ENCODE measurements at regions not wholly inside any gene's neighbourhood (a gene's known extent, or its start where the extent isn't known, plus 50 kb on each side); places are given as distances from the start of the nearest gene placed in this dataset.

DNA sequence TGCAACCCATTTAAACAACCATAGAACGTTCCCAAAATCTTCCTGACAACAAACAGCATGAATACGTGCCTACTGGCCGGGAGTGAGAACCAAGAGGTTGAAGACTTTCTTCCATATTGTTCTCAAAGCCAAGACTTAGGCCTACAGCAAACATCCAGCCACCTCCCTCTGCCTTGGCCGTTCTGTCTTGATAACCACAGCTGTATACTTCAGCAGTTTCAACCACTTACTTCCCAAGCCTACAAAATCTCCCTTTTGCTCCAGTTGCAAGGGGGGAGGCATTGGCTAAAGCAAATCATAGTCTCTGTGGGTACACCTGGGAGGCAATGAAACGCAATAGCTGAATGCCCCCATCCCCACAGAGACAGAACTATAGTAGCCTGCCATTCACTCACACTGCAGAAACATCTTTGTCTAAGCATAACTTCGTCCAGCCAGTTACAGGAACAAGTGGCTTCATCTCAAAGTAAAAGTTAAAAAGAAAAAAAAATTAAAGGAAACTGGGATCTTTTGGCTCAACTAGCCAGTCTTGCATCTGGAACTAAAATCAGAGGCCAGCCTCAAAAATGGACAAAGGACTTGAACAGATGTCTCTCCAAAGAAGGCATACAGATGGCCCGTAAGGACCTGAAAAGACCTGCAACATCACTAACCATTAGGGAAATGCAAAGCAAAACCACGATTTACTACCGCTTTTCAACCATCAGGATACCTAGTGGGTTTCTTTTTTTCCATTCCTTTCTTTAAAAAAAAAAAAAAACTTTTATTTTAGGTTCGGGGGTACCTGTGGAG lies 186.0 kb downstream of the PSMG1 start:
- H3K9me3 ChIP-seq (ENCODE audit: low read depth): no peaks in the 10 kb centered on the region
- no peak overlapping the region for H3K4me3 ChIP-seq
- TF ChIP-seq, protein P1, sequence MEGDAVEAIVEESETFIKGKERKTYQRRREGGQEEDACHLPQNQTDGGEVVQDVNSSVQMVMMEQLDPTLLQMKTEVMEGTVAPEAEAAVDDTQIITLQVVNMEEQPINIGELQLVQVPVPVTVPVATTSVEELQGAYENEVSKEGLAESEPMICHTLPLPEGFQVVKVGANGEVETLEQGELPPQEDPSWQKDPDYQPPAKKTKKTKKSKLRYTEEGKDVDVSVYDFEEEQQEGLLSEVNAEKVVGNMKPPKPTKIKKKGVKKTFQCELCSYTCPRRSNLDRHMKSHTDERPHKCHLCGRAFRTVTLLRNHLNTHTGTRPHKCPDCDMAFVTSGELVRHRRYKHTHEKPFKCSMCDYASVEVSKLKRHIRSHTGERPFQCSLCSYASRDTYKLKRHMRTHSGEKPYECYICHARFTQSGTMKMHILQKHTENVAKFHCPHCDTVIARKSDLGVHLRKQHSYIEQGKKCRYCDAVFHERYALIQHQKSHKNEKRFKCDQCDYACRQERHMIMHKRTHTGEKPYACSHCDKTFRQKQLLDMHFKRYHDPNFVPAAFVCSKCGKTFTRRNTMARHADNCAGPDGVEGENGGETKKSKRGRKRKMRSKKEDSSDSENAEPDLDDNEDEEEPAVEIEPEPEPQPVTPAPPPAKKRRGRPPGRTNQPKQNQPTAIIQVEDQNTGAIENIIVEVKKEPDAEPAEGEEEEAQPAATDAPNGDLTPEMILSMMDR (IDR thresholded peaks at IDR 0.05; ENCODE audit: low read depth, low read length): no peak
- peaks cover 15% of the 10 kb centered on the region for H3K4me1 ChIP-seq (ENCODE audit: low read depth)
- H3K36me3 ChIP-seq: no peaks in the 10 kb centered on the region
- no peaks in the 10 kb centered on the region for H3K27me3 ChIP-seq
- H3K27ac ChIP-seq: no peak overlapping the region
- no peak for DNase-seq (ENCODE audit: low read depth in 1 of 2, low spot score in 1 of 2)

DNA sequence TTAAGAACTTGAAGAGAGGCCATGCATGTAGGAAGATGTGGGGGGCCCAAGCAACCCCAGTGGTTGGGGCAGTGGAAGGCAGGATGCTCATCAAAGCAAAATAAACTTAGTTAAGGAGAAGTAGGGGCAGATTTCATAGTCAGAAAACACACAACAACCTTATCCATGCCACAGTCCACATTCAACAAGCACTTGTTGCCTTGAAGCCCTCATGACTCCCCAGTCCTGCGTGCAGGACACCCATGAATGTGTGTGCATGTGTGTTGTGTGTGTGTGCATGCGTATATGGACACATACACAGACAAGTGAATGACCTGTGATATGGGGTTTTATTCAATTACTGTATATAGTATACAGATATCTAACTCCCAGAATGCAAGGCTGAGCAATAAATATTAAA lies 186.9 kb downstream of the PSMG1 start:
- Histone ChIP-seq H3K27ac (no peak overlapping the region), H3K4me3 (no peak overlapping the region), H3K36me3 (no peaks in the 10 kb centered on the region), H3K9me3 (ENCODE audit: low read depth) (no peaks in the 10 kb centered on the region), H3K27me3 (no peaks in the 10 kb centered on the region), H3K4me1 (ENCODE audit: low read depth) (peaks cover 22% of the 10 kb centered on the region)
- TF ChIP-seq, protein P1 (IDR thresholded peaks at IDR 0.05; ENCODE audit: low read depth, low read length): no peak
- DNase-seq (ENCODE audit: low read depth in 1 of 2, low spot score in 1 of 2): no peak

DNA sequence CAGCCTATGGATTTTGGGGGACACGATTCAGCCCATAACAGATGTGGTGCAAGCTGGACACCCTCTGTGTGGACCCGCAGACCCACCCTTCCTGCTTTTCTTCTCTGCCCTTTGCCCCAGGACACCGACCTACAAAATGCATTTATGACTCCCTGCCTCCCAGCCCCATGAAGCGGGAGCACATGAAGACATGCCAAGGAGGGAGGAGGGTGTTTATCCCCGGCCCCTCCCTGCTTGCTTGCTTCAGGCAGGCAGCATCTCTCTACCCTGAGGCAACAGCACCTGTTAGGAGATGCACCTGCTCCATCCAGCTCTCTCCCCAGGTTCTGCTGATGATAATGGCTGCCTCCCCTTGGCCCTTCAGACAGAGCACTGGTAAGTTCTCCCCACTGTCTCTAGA lies 187.5 kb downstream of the PSMG1 start:
- H3K4me3 ChIP-seq: no peak overlapping the region
- H3K4me1 ChIP-seq (ENCODE audit: low read depth): peaks cover 26% of the 10 kb centered on the region
- no peaks in the 10 kb centered on the region for H3K36me3 ChIP-seq
- TF ChIP-seq, protein P1 (IDR thresholded peaks at IDR 0.05; ENCODE audit: low read depth, low read length): no peak
- H3K9me3 ChIP-seq (ENCODE audit: low read depth): no peaks in the 10 kb centered on the region
- no peak overlapping the region for H3K27ac ChIP-seq
- DNase-seq (ENCODE audit: low read depth in 1 of 2, low spot score in 1 of 2): no peak
- no peaks in the 10 kb centered on the region for H3K27me3 ChIP-seq

DNA sequence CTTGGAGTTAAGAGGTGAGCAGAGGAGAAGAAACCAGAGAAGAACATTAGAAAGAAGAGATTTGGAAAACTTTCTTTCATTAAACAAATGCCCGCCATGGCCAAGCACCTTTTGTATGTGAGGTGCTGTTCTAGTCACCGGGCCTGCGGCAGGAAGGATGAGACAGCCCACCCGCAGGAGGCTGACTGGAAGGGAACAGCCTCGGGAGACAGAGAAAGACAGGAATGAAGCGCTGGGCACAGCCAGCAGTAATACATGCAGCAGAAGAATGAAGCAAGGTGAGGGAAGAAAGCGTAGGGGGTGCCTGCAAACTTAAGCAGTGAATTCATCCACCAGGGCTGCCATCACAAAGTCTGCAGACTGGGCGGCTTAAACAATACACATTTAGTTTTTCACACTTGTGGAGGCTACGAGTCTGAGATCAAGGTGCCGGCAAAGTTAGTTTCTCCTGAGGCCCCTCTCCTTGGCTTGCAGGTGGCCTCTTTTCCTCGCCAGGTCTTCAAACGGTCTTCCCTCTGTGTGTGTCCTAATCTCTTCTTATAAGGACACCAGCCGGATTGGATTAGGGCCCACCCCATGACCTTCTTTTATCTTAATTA lies 188.1 kb downstream of the PSMG1 start:
- Histone ChIP-seq H3K36me3 (no peaks in the 10 kb centered on the region), H3K4me1 (ENCODE audit: low read depth) (peaks cover 32% of the 10 kb centered on the region), H3K27me3 (no peaks in the 10 kb centered on the region), H3K27ac (no peak overlapping the region), H3K9me3 (ENCODE audit: low read depth) (no peaks in the 10 kb centered on the region), H3K4me3 (no peak overlapping the region)
- DNase-seq (ENCODE audit: low read depth in 1 of 2, low spot score in 1 of 2): no peak
- TF ChIP-seq, protein P1 (IDR thresholded peaks at IDR 0.05; ENCODE audit: low read depth, low read length): no peak

DNA sequence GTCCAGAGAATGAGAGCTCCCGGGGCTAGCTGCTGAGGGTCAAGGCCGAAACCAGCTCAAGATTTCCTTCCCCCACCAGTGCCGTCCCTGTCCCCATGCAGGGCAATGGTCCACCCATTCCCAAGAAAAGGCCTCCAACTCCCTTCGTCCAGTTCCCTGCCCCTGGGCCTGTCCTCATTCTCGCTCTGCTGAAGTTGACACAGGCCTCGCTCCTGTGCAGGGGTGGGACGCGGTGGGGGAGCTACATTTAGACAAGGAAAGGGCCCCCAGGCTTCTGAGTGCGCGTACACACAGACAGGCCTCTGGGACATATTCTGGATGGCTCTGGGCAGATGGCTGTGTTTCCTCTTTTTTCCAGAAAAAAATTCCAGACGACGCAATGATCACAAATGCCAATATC lies 188.3 kb downstream of the ETS2 start:
- DNase-seq (ENCODE audit: low read depth in 1 of 2, low spot score in 1 of 2): no peak
- TF ChIP-seq, protein P1 (IDR thresholded peaks at IDR 0.05; ENCODE audit: low read depth, low read length): no peak
- Histone ChIP-seq H3K36me3 (no peaks in the 10 kb centered on the region), H3K9me3 (ENCODE audit: low read depth) (no peaks in the 10 kb centered on the region), H3K27me3 (no peaks in the 10 kb centered on the region), H3K4me3 (no peak overlapping the region), H3K4me1 (ENCODE audit: low read depth) (peaks cover 42% of the 10 kb centered on the region), H3K27ac (peak overlapping the region; percentile 66)

Measured in cardiac muscle cell (in vitro differentiated cells and primary cell).